ENCODE measurements at regions not wholly inside any gene's neighbourhood (a gene's known extent, or its start where the extent isn't known, plus 50 kb on each side); places are given as distances from the start of the nearest gene placed in this dataset.

- TF ChIP-seq CTCF (IDR thresholded peaks at IDR 0.05) (no peak), SIN3A (IDR thresholded peaks at IDR 0.05; ENCODE audit: borderline replicate concordance, insufficient read depth, low read depth, low read length) (no peak), TCF7L2 (IDR thresholded peaks at IDR 0.05; ENCODE audit: low read depth, low read length) (no peak)
Observed at GRCh38 chr14:101497684-101498525, 63.4 kb upstream of the DIO3 start.

All from Panc1 (cell line).